H1 (cell line): ENCODE measurements at regions not wholly inside any gene's neighbourhood (a gene's known extent, or its start where the extent isn't known, plus 50 kb on each side); places are given as distances from the start of the nearest gene placed in this dataset.

ENCODE experiments used
- CTCF ChIA-PET: fragments of 300-600 bp; sonication (Branson Sonifier 250); formaldehyde crosslinking; loops from one replicate; lab custom pipeline; 2021; ENCODE audit not compliant: partially characterized antibody; lab: Charles Lee
- POLR2A ChIA-PET: fragments of 300-600 bp; sonication (Branson Sonifier 250); formaldehyde crosslinking; loops from one replicate; lab custom pipeline; 2021; ENCODE audit warnings: inconsistent platforms; ENCODE audit not compliant: partially characterized antibody; lab: Charles Lee
- DNase-seq, 2 experiments: peaks; one replicate each; pipeline versions ENCODE4 v3.0.0 to v3.0.0-alpha.2; 2010 to 2022; ENCODE audit warnings: low spot score in 2 of 2, low read depth in 1 of 2, mixed read lengths in 1 of 2
- FAIRE-seq: peaks from 2 replicates; lab custom pipeline; 2011; peaks lifted over from hg19 to GRCh38; lab: Jason Lieb, UNC
- H2AFZ ChIP-seq: 2 replicates; pipeline ENCODE4 v1.8.1; 2012; ENCODE audit warnings: low read length, inconsistent platforms
- H2AK5ac ChIP-seq: 2 replicates; pipeline ENCODE4 v1.6.1; 2013; ENCODE audit warnings: low read depth, low read length
- H2BK120ac ChIP-seq: replicated peaks from 2 replicates; pipeline ENCODE3; 2013; ENCODE audit warnings: low read depth, low read length, inconsistent platforms
- H2BK12ac ChIP-seq: 2 replicates; pipeline ENCODE4 v1.6.1; 2013; ENCODE audit warnings: low read depth, low read length
- H2BK15ac ChIP-seq: 2 replicates; pipeline ENCODE4 v1.6.1; 2013; ENCODE audit warnings: low read length
- H2BK20ac ChIP-seq: 2 replicates; pipeline ENCODE4 v1.6.1; 2013; ENCODE audit warnings: low read length
- H2BK5ac ChIP-seq: 2 replicates; pipeline ENCODE4 v1.6.1; 2013; ENCODE audit warnings: low read depth, low read length
- H3K14ac ChIP-seq: 2 replicates; pipeline ENCODE4 v1.6.1; 2013; ENCODE audit warnings: inconsistent platforms; ENCODE audit not compliant: insufficient read length
- H3K18ac ChIP-seq: 2 replicates; pipeline ENCODE4 v1.6.1; 2013; ENCODE audit warnings: low read length; ENCODE audit errors: extremely low read depth
- H3K23ac ChIP-seq: 2 replicates; pipeline ENCODE4 v1.6.1; 2013; ENCODE audit warnings: inconsistent platforms; ENCODE audit not compliant: insufficient read length
- H3K23me2 ChIP-seq: 2 replicates; pipeline ENCODE4 v1.6.1; 2013; ENCODE audit warnings: low read depth, low read length
- H3K27ac ChIP-seq: 2 replicates; pipeline ENCODE4 v1.6.1; 2011; ENCODE audit warnings: low read depth, low read length, inconsistent platforms
- H3K27me3 ChIP-seq, 4 experiments: replicated peaks in 1 of 4; 1 replicate in 1 of 4; 2 replicates in 3 of 4; pipeline versions ENCODE4 v1.6.1 to v1.8.1; 2011 to 2013; ENCODE audit warnings: low read length in 3 of 4, mild to moderate bottlenecking in 3 of 4, inconsistent platforms in 2 of 4, mixed read lengths in 2 of 4, moderate library complexity in 1 of 4; ENCODE audit not compliant: control insufficient read depth in 3 of 4, insufficient read depth in 3 of 4; ENCODE audit errors: extremely low read depth in 1 of 4
- H3K36me3 ChIP-seq, 4 experiments: 2 replicates each; pipeline versions ENCODE4 v1.6.1 to v1.8.1; 2011 to 2013; ENCODE audit warnings: mild to moderate bottlenecking in 4 of 4, low read length in 3 of 4, moderate library complexity in 2 of 4, control low read depth in 1 of 4, inconsistent platforms in 1 of 4; ENCODE audit not compliant: insufficient read depth in 4 of 4, control insufficient read depth in 2 of 4
- H3K4ac ChIP-seq: replicated peaks from 2 replicates; pipeline ENCODE3; 2013; ENCODE audit warnings: low read length, low read depth, mixed read lengths, inconsistent platforms; ENCODE audit not compliant: insufficient read length
- H3K4me1 ChIP-seq, 4 experiments: replicated peaks in 1 of 4; 1 replicate in 1 of 4; 2 replicates in 3 of 4; pipeline versions ENCODE4 v1.6.1 to v1.8.1; 2011 to 2013; ENCODE audit warnings: low read length in 3 of 4, inconsistent platforms in 2 of 4, mixed read lengths in 1 of 4; ENCODE audit not compliant: insufficient read depth in 4 of 4, control insufficient read depth in 3 of 4
- H3K4me2 ChIP-seq, 2 experiments: 2 replicates each; pipeline versions ENCODE4 v1.6.1 to v1.8.1; 2011 to 2013; ENCODE audit warnings: low read depth in 2 of 2, low read length in 2 of 2, control low read depth in 1 of 2, inconsistent platforms in 1 of 2, mild to moderate bottlenecking in 1 of 2; ENCODE audit not compliant: insufficient read depth in 1 of 2
- H3K4me3 ChIP-seq, 4 experiments: fragments of 200-600, 300-600 bp in 1 of 4; sonication (generic), shearing (Covaris generic), sonication (Bioruptor Twin) in 1 of 4; 2 replicates each; pipeline versions ENCODE4 v1.5.1 to v1.8.1; 2011 to 2016; ENCODE audit warnings: low read length in 4 of 4, low read depth in 3 of 4, control low read depth in 2 of 4, inconsistent platforms in 2 of 4, mild to moderate bottlenecking in 2 of 4, mixed read lengths in 1 of 4, moderate library complexity in 1 of 4; ENCODE audit not compliant: insufficient read depth in 2 of 4; ENCODE audit errors: extremely low read depth in 1 of 4
- H3K56ac ChIP-seq: replicated peaks from 2 replicates; pipeline ENCODE3; 2013; ENCODE audit warnings: low read depth, mild to moderate bottlenecking, mixed read lengths, low read length, inconsistent platforms; ENCODE audit not compliant: insufficient read length
- H3K79me1 ChIP-seq: 2 replicates; pipeline ENCODE4 v1.6.1; 2013; ENCODE audit warnings: low read depth, low read length, control low read depth
- H3K79me2 ChIP-seq, 2 experiments: 2 replicates each; pipeline versions ENCODE4 v1.6.1 to v1.8.1; 2012 to 2013; ENCODE audit warnings: low read length in 2 of 2, mild to moderate bottlenecking in 2 of 2, inconsistent platforms in 1 of 2; ENCODE audit not compliant: insufficient read depth in 2 of 2, control insufficient read depth in 1 of 2
- H3K9ac ChIP-seq, 4 experiments: replicated peaks in 1 of 4; 1 replicate in 1 of 4; 2 replicates in 3 of 4; pipeline versions ENCODE4 v1.6.1 to v1.8.1; 2011 to 2013; ENCODE audit warnings: low read depth in 3 of 4, low read length in 3 of 4, control low read depth in 2 of 4, mild to moderate bottlenecking in 2 of 4, moderate library complexity in 2 of 4, inconsistent platforms in 1 of 4; ENCODE audit errors: extremely low read depth in 1 of 4
- H3K9me3 ChIP-seq, 2 experiments: 2 replicates each; pipeline versions ENCODE4 v1.6.1 to v1.8.1; 2012 to 2013; ENCODE audit warnings: mild to moderate bottlenecking in 2 of 2, moderate library complexity in 2 of 2, control low read depth in 1 of 2, inconsistent platforms in 1 of 2, low read depth in 1 of 2, low read length in 1 of 2, mixed read lengths in 1 of 2; ENCODE audit not compliant: insufficient read depth in 2 of 2
- H4K20me1 ChIP-seq, 2 experiments: replicated peaks in 1 of 2; 2 replicates each; pipeline versions ENCODE3 to v1.8.1; 2011 to 2013; ENCODE audit warnings: inconsistent platforms in 2 of 2, low read length in 2 of 2, mild to moderate bottlenecking in 1 of 2; ENCODE audit not compliant: insufficient read depth in 2 of 2, control insufficient read depth in 1 of 2
- H4K5ac ChIP-seq: 2 replicates; pipeline ENCODE4 v1.6.1; 2013; ENCODE audit warnings: low read length, low read depth, mixed read lengths, inconsistent platforms; ENCODE audit not compliant: insufficient read length
- H4K8ac ChIP-seq: 2 replicates; pipeline ENCODE4 v1.8.0; 2013; ENCODE audit warnings: mild to moderate bottlenecking, moderate library complexity, low read length, inconsistent platforms; ENCODE audit not compliant: insufficient read depth; ENCODE audit errors: extremely low read depth
- H4K91ac ChIP-seq: replicated peaks from 2 replicates; pipeline ENCODE3; 2013; ENCODE audit warnings: low read length, mixed read lengths, inconsistent platforms; ENCODE audit not compliant: insufficient read length
- CHD2 ChIP-seq: IDR thresholded peaks from 2 replicates; pipeline ENCODE4 v1.6.1; 2012; ENCODE audit warnings: low read length, improper control_type of control experiment
- WGBS, 2 experiments: shearing (Covaris generic) in 1 of 2; methylation state at CpG; one replicate each; pipeline versions ENCODE4 v1.1.6 to v1.1.7; 2013 to 2015; ENCODE audit warnings: low lambda C conversion rate in 2 of 2, mixed read lengths in 2 of 2, inconsistent platforms in 1 of 2, low coverage in 1 of 2, missing lambda C conversion rate in 1 of 2; ENCODE audit not compliant: insufficient replicate concordance in 2 of 2, insufficient coverage in 1 of 2, insufficient read length in 1 of 2; ENCODE audit errors: extremely low coverage in 1 of 2, missing lambda C conversion rate in 1 of 2; 5-methylcytosine and 5-hydroxymethylcytosine counted together

DNA sequence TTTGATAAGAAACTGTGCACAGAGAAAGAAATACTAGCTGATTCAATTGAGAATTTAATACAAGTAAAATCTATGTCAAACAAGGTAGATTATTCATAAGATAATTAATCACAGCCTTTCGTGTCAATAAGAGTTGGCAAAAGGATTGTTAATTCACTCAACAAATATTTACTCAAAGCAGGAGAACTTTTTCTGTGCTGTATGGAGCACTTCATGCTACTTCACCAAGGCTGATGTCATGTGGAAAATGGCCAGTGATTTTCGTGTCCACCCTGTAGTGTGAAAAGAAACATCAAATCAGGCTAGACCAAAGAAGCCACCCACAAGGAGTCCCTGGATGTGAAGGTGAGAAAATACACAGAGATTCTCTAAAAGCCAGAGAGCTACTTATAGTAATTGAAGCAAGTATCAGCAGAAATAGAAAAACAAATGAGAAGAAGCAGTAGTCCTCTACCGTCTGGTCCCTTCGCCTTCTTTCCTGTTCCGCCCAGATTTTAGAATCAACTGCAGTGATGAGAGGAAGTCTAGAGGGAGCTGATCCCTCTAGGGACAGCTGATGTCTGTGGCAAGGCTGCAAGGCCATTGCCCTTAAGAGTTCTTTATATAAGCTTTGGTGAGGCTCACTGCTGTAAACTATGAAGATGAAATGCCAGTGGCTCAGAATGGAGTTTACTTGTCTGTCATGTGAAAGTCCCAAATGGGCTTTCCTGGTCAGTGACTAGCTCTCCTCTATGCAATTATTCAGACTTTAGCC, 201.3 kb upstream of the APCDD1 start:
- Histone ChIP-seq H3K4me1 (no peaks in the 10 kb centered on the region), H2BK15ac (no peak overlapping the region), H2AK5ac (no peak overlapping the region), H4K8ac (no peak overlapping the region), H2BK12ac (no peak overlapping the region), H3K79me2 (no peaks in the 10 kb centered on the region), H3K14ac (no peak overlapping the region), H2BK20ac (no peak overlapping the region), H4K20me1 (no peaks in the 10 kb centered on the region), H4K5ac (no peak overlapping the region), H3K9ac (no peak overlapping the region), H3K56ac (no peak overlapping the region), H4K91ac (no peak overlapping the region), H3K18ac (no peak overlapping the region), H3K79me1 (no peaks in the 10 kb centered on the region), H3K4ac (no peak overlapping the region), H2AFZ (no peak overlapping the region), H3K27ac (no peak overlapping the region), H3K4me3 (no peak overlapping the region), H3K9me3 (no peaks in the 10 kb centered on the region), H3K36me3 (no peaks in the 10 kb centered on the region), H3K23ac (no peak overlapping the region), H2BK5ac (no peak overlapping the region), H3K4me2 (no peak overlapping the region), H3K23me2 (no peaks in the 10 kb centered on the region), H2BK120ac (no peak overlapping the region), H3K27me3 (no peaks in the 10 kb centered on the region)
- ChIA-PET CTCF (interaction anchor here (0.6 to 1.3 kb wide), 2 partner anchors 201 to 221 kb away, joined by 3 to 4 read pairs; no protein-coding TSS in a partner anchor), POLR2A (no interaction called here)
- 96% methylated on average over 5 of the region's 5 CpGs; no CpG with 5 or more reads in 1 of the 2 experiments for WGBS, 2 experiments
- no peak for DNase-seq
- FAIRE-seq = no peak
- TF ChIP-seq CHD2 = no peak
